M059J (cell line): ENCODE measurements at regions not wholly inside any gene's neighbourhood (a gene's known extent, or its start where the extent isn't known, plus 50 kb on each side); places are given as distances from the start of the nearest gene placed in this dataset.
A peak's percentile ranks its signal among the peaks of the same experiment; 100 is the strongest.

Source experiments
- DNase-seq: peaks from one replicate; pipeline ENCODE4 v3.0.0-alpha.2; 2012; ENCODE audit warnings: low read depth

DNA sequence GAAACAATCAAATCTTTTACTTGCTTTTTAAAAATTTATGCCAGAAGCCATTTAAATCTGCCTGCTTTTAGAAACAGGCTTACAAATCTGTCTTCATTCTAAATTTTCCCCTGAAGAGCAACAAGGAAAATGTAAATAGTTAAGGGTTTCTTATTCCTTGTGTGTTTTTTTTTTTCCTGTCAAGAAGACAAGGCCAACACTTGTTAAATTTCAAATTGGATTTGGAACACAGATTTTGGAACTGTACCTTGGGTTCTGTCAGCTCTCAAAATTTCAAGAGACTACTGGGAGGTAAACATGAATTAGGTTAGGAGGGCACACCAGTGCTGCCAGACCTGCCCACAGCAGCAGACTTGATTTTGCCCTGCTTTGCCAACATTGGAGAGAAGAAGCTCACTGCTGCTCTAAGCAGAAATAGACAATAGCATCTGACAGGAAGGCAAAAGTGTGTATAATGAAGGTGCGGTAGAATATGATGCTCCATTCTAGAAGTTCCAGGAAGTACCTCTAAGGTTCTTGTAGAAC is 121.7 kb downstream of the NHLRC3 start:
- no peak for DNase-seq

DNA sequence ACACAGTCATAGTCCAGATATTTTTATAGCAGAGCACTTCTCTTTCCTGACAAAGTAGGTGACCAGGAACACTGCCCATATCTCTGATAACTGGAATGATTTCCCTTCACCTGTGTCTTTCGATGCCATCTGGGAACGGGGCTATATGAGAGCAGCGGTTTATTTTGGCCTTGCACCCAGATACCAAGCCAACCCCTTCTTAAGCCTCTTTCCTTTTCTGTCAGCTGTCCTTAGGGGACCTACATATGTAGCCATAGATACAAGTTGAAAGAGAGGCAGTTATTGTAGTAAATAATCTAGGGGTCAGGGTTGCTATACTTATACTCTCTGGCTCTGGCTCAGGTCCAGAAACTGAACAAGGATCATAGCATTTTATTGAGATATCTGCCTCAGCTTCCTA is 128.8 kb downstream of the NHLRC3 start:
- DNase-seq, result no peak

DNA sequence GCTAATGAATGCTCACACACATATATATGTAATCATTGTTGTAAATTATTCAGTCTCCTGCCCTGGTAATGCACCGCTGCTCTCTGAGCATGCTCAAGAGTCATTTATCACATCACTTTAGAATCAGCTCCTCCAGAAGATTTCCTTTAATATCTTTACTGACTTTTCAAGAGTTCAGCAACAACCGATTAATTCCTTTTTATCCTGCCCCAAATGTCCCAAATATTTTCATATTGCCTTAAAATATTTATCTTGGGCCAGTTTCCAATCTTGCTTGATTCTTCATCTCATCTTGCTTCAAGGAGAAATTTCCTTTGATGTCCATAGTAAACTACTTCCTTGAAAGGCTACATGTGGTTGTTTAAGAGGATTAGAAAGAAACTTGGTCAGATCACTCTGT is 132.5 kb downstream of the NHLRC3 start:
- DNase-seq, result no peak

DNA sequence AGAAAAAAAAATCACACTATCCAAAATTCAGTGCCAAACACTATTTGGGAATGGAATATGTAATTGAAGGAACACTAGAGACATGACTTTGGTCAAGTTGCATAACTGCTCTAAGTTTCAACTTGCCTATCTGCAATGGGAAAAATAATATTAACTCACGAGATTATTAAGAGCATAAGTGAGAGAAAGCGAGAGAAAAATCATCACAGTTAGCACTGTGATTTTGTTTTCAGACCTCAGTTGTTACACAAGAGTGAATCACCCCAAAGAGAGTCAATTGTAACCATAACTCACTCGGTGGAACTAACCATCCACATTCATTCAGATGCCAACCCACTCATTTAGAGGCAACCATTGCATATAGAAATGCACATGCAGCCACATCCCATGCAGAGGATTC is 147.1 kb downstream of the NHLRC3 start:
- DNase-seq, result no peak

DNA sequence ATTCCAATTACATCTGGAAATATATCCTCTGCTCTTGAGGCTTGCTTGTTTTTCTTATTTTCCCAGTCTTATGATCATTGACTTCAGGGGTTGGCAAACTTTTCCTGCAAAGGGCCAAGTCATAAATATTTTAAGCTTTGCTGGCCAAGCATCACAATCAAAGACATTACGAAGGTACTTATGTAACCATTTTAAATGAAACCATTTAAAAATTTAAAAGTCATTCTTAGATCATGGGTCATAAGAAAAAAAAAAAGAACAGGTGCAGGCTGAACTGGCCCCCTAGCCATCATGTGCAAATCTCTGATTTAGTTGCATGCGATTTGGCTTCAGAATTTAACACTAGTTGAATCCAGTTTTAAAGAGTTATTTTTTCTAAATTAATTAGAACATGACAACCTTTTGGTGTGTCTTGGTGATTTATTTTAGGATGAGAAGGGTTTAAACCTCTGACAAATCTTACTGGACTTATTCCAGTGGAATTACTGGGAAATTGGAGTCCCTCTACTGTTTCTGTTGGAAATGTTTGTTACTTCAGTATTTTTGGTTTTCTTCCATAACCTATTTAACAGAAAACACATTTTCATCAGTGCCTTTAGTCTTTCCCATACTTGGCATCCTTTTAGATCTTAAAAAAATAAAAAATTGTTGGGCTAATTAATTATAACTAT is 148.1 kb downstream of the NHLRC3 start:
- DNase-seq, result no peak

DNA sequence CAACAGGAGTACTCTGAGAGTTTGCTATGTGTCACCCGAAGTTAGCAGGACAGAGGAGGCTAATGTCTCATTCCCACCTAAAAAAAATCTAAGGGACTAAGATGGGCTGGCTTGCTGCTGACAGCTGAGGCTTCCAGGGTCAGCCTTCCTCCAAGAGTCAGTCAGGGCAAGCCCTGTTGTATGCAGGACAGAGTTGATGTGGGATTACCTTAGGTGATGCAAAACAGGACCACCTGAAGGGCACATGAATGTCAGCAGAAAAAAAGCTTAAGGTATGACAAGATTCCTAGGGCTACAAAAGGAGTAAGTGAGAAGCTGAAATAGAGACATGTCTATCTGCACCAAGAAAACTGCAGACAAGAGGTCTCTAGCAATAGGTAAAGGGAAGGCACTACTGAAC is 151.5 kb downstream of the NHLRC3 start:
- no peak for DNase-seq

DNA sequence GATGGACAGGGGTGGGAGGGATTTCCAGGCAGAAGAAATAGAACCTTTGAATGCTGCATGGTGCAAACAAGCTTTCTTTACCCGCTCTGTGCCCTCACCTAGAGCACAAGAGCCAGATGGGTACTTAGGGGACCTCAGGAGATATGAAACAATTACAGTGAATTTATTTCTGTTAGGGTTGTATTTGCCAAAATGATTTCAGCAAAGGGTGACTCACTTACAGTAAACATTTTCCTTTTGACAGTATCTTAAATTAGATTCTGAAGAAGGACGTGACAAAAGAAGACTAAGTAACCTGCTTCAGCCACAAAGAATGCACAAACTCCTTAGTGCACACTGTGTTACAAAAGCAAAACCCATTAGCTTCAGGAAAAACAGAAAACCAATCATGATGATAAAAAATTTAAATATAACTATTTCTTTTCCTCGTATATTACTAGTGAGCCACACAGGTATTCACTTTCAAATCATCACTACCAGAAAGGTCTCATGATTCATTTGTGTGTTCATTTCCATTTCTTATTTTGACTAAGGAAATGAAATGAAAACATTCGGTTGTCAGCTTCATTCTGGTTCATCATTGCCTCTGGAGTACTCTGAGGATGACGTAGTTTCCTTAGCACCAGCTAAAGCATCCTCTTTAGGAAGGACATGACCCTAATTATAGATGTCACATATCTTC is 158.8 kb downstream of the NHLRC3 start:
- DNase-seq, result peak; percentile 6

DNA sequence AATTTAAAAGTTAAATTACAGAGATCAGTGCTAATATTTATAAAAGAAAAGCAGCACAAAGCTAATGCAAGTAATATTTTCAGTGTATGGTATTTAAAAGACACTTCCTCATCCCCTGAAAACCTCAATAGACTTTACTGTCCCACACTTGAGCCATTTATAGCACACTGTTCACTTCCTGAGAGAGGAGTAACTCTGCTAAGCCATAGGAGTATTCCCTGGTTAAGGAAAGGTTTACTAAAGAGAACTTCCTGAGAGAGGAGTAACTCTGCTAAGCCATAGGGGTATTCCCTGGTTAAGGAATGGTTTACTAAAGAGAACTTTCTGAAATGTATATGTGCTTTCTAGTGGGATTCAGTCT is 159.4 kb downstream of the NHLRC3 start:
- no peak for DNase-seq

DNA sequence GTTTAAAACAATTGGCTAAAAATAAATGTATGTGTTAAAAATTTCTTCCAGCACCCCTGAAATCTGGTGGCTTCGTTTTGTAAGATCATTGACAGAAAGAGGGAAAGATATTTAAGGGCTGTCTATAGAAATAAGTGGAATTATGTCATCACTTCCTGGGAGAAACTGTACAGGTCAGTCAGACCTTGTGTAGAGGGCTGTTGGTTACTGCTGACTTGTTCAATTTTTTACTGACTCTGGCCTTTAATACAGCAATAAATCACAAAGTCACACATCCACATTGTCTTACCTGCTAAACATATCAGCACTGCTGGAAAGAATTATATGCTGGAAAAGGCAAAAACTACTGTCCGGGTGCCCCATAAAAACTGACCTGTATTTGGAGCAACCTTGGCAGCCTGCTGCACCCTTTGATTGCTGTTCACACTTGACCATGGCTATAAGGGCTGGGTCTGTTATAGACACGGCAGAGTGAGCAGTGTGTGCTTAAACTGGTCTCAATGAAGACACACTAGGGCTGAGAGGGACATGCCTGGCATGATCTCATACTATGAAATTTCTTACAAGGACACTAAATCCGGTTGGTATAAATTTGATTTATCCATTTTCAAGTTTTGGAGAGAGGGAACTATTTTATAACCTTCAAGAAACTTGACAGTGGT is 162.1 kb downstream of the NHLRC3 start:
- DNase-seq, result no peak

DNA sequence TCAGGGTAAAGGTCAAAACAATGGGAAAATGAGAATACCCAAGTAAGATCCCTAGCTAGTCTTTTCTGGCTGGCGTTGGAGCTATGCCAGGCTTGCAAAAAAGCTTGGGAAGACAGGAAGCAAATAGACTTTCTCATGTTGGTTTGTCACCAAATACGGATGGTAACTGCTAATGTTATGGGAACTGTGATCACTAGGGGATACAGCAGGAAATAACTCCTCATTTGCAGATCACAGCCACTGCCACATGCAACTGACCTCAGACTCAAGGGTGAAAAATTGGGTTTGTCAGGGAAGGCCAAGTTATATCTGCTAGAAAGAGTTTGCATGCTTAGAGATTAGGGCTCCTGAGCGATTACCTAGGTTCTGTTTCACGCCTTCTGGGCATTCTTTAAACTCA is 162.9 kb downstream of the NHLRC3 start:
- DNase-seq, result no peak

DNA sequence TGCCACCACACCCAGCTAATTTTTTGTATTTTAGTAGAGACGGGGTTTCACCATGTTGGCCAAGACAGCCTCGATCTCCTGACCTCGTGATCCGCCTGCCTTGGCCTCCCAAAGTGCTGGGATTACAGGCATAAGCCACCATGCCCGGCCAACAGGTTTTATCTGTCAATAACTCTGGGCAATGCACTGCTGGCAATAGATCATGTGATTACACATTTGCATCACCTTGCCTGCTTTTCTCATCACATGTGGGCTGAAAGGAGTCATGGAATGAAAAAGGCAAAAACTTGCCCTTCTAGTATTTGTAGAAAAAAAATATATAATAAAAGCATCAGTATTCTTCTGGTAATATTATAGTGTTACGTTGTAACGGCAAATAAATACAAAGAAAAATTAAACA is 164.5 kb downstream of the NHLRC3 start:
- no peak for DNase-seq

DNA sequence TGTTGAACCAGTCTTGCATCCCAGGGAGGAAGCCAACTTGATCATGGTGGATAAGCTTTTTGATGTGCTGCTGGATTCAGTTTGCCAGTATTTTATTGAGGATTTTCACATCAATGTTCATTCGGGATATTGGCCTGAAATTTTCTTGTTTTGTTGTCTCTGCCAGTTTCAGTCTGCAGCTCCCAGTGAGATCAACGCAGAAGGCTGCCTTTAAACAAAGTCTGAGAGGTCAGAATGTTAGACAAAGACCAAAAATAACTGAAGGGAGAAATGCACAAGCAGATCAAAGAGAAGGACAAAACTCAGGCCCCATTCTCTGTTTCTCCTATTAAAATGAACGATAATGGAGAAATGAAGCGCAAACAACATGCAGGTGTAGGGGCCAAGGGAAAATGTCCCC is 170.4 kb downstream of the NHLRC3 start:
- no peak for DNase-seq

DNA sequence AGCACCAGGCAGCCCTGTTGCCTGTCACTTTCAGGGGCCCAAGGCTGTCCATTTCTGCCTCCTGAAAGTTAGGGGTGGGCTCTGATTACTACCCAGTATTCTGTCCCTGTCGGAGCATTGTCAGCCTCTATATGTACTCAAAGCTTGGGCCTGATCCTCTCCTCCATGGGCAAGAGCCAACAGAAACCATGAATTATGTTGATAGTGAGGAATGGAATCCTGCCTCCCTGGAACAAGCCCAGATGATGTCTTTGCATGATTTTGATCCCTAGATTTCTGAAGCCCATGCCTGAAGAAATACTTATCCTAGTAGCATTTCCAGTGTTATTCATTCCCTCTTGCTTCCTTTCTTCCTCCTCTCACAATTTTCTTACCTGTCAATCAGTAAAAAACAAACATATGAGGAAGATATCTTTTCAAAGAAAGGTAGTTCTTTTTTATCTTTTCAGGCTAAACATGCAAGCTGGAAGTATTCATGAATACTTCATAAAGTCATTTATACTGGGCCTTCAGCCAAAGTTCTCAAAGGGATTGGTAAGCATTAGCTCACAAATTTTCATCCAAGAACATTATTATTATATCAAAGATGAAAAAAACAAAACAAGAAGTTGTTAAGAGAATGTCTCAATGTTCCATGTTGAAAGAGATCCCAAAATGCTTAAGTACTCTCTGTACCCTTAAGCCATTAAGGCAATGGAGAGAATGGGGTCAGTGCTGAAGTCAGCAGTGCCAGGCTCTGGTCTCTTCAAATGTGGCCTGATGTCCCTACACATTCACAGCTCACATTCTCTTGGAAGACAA is 171.7 kb downstream of the NHLRC3 start:
- DNase-seq, result no peak

DNA sequence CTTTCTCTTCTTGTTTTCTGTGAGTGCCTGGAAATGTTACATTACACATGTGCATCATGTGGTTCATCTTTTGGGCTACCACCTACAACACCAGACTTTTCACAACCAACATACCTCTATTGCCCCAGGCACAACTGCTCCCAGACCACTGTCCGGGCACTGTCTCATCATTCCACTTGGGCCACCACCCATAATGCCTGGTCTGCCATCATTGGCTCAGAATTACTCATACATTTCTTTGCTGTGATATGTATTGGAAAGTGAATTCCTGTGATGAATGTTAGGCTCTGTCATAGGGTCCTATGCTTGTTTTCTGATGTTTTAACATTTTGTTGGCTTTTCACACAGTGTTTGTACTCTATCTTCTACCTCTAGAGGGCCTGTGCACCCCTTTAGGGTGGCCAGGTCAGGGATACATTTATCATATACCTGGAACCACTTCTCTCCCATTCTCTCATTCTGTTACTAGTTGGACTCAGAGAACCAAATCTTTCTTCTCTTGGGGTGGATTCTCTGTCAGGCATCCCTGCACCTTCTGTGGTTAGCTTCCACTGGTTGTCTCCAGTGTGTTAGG is 172.8 kb downstream of the NHLRC3 start:
- DNase-seq, result no peak

DNA sequence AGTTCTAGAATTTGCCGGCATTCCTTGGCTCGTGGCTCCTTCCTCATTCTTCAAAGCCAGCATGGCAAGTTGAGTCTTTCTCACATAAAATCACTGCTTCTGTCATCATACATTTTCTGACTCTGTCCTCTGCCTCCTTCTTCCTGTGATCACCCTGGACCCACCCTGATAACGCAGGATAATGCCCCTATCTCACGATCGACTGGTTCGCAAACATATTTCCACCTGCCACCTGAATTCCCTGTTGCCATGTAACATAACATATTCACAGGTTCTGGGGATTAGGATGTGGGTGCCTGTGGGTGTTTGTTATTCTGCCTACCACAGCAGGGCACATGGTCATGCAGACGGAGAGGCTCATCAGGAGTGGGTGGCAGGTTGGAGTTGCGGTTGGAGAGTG is 177.7 kb downstream of the NHLRC3 start:
- no peak for DNase-seq

DNA sequence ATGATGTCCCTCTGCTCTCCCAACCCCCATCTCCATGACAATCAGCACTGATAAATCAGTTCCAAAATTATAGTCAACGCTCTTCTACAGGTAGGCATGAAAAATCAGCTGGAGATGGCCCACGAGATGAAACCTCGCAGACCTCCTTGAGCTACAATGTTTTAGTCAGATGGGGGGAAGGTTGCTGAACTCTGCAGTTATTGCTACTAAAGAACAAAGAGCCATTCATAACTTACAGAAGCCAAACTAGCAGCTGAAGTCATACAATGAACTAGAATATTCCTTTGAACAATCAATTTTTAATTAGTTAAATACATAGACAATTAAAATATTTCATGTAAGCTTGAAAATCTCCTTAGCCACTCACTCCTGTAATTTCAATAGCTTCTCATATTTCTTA is 179.2 kb downstream of the NHLRC3 start:
- DNase-seq, result no peak

DNA sequence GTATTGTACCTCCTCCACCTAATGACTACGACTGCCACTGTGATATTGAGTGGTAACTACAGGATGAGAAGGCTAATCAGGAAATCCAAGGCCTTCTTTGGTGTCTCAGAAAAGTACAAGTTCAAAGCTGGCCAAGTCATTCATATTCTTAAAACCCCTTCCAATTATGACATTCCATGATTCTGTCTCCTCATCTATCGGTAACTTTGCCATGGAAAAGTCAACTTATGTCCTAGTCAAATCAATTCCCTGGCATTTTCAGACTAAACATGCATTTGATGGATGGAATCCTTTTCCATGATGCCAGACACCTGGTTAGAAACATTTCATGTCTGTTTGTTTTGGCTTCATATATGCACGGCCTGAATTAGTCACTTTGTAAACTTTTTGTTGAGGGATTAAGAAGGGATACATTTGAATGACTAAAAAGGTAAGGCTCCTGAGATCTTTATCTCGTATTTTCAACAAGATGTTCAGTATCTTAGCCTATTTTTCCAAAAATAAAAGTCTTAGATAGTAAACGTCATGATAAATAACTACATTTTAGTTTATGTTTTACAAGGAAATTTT is 186.5 kb downstream of the NHLRC3 start:
- DNase-seq, result no peak

DNA sequence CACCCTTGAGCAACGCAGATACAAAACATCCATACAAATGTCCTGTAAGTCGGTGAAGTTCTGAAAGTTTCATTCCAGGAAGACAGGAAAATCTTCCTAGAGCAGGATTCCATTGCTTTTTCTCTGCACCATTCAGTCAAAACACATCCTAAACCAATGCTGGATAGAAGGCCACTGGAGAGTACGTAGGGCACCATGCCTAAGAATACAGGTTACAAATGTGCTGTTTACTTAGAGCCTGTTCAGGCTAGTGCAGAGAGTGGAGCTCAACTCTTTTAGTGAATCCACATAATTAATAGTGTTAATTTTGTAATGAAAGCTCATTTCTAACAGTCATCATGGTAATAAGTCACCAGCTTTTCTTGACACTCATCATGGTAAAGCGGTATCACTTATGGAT is 187.6 kb downstream of the NHLRC3 start:
- no peak for DNase-seq

DNA sequence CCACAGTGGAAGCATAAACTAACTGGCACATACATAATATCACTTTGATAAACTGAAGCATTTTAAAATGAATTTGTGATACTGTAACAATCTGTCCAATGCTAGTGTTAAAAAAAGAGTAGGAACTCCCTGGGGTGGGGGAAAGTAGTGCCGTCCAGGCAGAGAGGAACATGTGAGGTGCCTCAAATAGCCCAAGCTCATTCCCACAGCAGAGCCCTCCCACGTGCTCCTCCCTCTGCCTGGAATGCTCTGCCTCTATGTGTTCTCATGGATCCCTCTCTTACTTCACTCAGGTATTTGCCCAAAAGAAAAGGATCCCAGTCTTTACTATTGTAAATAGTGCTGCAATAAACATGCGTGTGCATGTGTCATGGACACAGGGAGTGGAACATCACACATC is 188.1 kb downstream of the NHLRC3 start:
- no peak for DNase-seq

DNA sequence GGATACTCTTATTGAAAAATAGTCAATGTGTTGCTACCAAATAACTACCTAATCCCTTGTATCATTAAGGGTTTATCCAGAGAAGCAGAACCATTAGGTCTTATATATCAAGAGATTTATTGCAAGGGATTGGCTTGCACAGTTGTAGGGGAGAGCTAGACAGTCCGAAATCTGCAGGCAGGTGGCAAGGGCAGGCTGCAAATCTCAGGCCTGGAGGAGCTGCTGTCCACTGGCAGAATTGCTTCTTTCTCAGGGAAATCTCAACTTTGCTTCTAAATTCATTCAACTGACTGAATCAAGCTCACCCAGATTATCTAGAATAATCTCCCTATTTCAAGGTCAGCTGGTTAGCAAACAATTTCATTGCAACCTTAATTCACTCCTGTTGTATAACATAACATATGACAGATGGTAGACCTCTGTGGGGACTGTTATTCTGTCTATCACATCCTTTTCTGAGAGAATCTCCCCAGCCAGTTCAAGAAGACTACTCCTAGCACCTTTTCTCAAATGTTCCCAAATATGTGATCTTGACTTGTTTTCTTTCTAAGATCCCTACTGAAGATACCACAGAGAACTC is 194.2 kb downstream of the NHLRC3 start:
- DNase-seq, result no peak

DNA sequence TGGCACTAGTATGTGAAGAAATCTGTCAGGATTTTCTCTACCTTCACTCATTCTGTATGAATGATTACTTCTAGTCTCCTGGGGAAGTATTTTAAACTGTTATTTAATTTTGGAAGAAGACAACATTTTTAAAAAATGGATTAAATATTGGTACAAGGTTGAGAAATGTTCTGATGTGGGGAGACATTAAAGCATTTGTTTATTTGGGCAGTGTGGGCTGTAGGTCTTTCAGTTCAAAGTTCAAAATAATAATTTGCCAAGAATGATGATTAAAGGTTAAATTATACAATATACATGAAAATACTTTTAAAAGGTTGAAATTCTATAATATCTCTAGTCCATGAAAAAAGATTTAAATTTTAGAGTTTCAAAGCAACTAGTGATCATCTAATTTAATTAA is 194.7 kb downstream of the NHLRC3 start:
- no peak for DNase-seq
